Loucy (cell line): ENCODE measurements at regions not wholly inside any gene's neighbourhood (a gene's known extent, or its start where the extent isn't known, plus 50 kb on each side); places are given as distances from the start of the nearest gene placed in this dataset.
"Not testable (repeated sequence)": the region's sequence is repeated elsewhere in the genome, so short reads cannot be mapped to it uniquely, and the experiment has no call there.

Experiments
- H2AFZ ChIP-seq: fragments of 200-600 bp; sonication (generic); 2 replicates; pipeline ENCODE4 v1.6.0; 2016; ENCODE audit warnings: antibody characterized with exemption, mild to moderate bottlenecking, low read length, moderate library complexity
- H3F3A ChIP-seq: fragments of 200-600 bp; 2 replicates; pipeline ENCODE4 v1.6.0; 2016; ENCODE audit warnings: antibody characterized with exemption, low read depth, mild to moderate bottlenecking
- H3K27me3 ChIP-seq: fragments of 200-600 bp; sonication (generic); 2 replicates; pipeline ENCODE4 v1.6.1; 2014; ENCODE audit warnings: low read length, mild to moderate bottlenecking; ENCODE audit not compliant: insufficient read depth, poor library complexity, severe bottlenecking
- H3K36me3 ChIP-seq: fragments of 200-600 bp; sonication (generic); 2 replicates; pipeline ENCODE4 v1.6.1; 2016; ENCODE audit warnings: low read length; ENCODE audit not compliant: insufficient read depth
- H3K4me1 ChIP-seq: fragments of 200-600 bp; sonication (generic); 2 replicates; pipeline ENCODE4 v1.5.1; 2014; ENCODE audit warnings: low read length, mild to moderate bottlenecking; ENCODE audit not compliant: insufficient read depth, poor library complexity, severe bottlenecking
- H3K4me2 ChIP-seq: fragments of 200-600 bp; sonication (generic); 2 replicates; pipeline ENCODE4 v1.6.0; 2014; ENCODE audit warnings: antibody characterized with exemption, low read length, low read depth, mild to moderate bottlenecking; ENCODE audit not compliant: poor library complexity, severe bottlenecking
- H3K4me3 ChIP-seq: fragments of 200-600 bp; sonication (generic); 2 replicates; pipeline ENCODE4 v1.5.1; 2014; ENCODE audit warnings: low read length, mild to moderate bottlenecking, mixed read lengths; ENCODE audit not compliant: poor library complexity, severe bottlenecking
- H3K79me2 ChIP-seq: fragments of 200-600 bp; sonication (generic); 2 replicates; pipeline ENCODE4 v1.6.1; 2014; ENCODE audit warnings: low read length; ENCODE audit not compliant: insufficient read depth
- H3K9ac ChIP-seq: fragments of 200-600 bp; sonication (generic); 2 replicates; pipeline ENCODE4 v1.6.0; 2014; ENCODE audit warnings: mild to moderate bottlenecking, low read depth, low read length, moderate library complexity; ENCODE audit not compliant: poor library complexity, severe bottlenecking
- H3K9me2 ChIP-seq: fragments of 200-600 bp; sonication (generic); replicated peaks from 2 replicates; pipeline ENCODE4 v1.6.1; 2016; ENCODE audit warnings: low read depth, low read length, mixed read lengths
- H3K9me3 ChIP-seq: fragments of 200-600 bp; sonication (generic); 2 replicates; pipeline ENCODE4 v1.6.1; 2014; ENCODE audit warnings: mild to moderate bottlenecking, antibody characterized with exemption, low read length, low read depth; ENCODE audit not compliant: insufficient read depth
- H4K20me1 ChIP-seq: fragments of 200-600 bp; sonication (generic); 2 replicates; pipeline ENCODE4 v1.6.0; 2014; ENCODE audit warnings: antibody characterized with exemption, low read length, mild to moderate bottlenecking; ENCODE audit not compliant: insufficient read depth, poor library complexity, severe bottlenecking
- EZH2phosphoT487 ChIP-seq: fragments of 200-600 bp; IDR thresholded peaks from 2 replicates; pipeline ENCODE4 v1.6.1; 2018; ENCODE audit warnings: antibody characterized with exemption, mild to moderate bottlenecking, moderate library complexity, borderline replicate concordance
- TF ChIP-seq, protein P1 (sequence below): fragments of 200-600 bp; sonication (generic); conservative IDR thresholded peaks from 2 replicates; pipeline ENCODE4 v1.5.1; 2014; ENCODE audit warnings: mild to moderate bottlenecking, antibody characterized with exemption, low read length

DNA sequence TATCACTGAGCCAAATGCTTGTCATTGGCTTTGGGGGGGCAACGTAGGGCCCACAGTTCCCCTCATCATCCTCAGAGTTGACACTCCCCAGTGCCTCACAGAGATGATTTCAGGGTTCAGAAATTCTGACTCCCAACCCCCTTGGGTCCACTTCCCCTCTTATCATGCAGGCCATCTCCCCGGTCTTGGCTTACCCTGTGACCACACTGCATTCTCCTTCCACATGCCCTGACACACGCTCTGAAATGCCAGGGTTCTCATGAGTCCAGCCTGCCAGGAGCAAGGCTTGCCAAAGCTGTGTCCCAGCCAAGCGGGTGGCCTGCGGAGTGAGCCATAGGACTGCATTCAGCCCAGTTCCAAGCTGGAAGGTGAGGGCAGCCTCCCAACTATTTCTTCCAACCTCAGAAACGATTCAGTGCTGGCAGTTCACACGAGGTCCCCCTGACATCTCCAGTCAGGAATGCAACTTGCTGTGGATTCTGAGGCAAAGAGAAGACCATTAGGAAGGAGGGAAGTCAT, 101.2 kb downstream of the SMIM20 start:
- TF ChIP-seq, protein P1, sequence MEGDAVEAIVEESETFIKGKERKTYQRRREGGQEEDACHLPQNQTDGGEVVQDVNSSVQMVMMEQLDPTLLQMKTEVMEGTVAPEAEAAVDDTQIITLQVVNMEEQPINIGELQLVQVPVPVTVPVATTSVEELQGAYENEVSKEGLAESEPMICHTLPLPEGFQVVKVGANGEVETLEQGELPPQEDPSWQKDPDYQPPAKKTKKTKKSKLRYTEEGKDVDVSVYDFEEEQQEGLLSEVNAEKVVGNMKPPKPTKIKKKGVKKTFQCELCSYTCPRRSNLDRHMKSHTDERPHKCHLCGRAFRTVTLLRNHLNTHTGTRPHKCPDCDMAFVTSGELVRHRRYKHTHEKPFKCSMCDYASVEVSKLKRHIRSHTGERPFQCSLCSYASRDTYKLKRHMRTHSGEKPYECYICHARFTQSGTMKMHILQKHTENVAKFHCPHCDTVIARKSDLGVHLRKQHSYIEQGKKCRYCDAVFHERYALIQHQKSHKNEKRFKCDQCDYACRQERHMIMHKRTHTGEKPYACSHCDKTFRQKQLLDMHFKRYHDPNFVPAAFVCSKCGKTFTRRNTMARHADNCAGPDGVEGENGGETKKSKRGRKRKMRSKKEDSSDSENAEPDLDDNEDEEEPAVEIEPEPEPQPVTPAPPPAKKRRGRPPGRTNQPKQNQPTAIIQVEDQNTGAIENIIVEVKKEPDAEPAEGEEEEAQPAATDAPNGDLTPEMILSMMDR: no peak
- Histone ChIP-seq H3K9me3 (no peaks in the 10 kb centered on the region), H3K4me3 (no peak overlapping the region), H2AFZ (no peak overlapping the region), H3K79me2 (no peaks in the 10 kb centered on the region), H3K4me1 (no peaks in the 10 kb centered on the region), H4K20me1 (no peaks in the 10 kb centered on the region), H3F3A (no peaks in the 10 kb centered on the region), H3K27me3 (no peaks in the 10 kb centered on the region), H3K4me2 (no peak overlapping the region), H3K9me2 (no peaks in the 10 kb centered on the region), H3K36me3 (no peaks in the 10 kb centered on the region), H3K9ac (no peak overlapping the region)

DNA sequence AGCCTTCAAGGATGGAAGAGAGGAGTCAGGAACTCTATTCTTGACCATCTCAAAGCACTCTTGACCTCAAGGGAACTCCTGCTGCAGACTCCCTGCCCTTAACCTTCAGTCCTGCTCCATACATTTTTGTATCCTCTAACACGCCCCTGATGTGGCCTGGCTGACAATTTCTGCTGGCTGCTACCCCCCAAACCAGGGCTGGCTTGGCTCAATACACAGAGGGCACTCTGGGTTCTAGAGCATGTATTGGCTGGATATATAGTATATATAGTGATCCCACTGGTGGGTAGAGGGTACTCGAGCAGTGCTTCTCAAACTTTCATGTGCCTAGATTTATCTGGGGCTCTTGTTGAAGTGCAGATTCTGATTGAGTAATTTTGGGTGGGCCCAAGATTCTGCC, 101.9 kb downstream of the SMIM20 start:
- no peaks in the 10 kb centered on the region for H3K79me2 ChIP-seq
- H3F3A ChIP-seq: no peaks in the 10 kb centered on the region
- no peak overlapping the region for H2AFZ ChIP-seq
- no peak overlapping the region for H3K4me2 ChIP-seq
- TF ChIP-seq EZH2phosphoT487: no peak
- TF ChIP-seq, protein P1: no peak
- H4K20me1 ChIP-seq: no peaks in the 10 kb centered on the region
- H3K4me3 ChIP-seq: no peak overlapping the region
- H3K4me1 ChIP-seq: no peaks in the 10 kb centered on the region
- H3K9me3 ChIP-seq: no peaks in the 10 kb centered on the region
- H3K36me3 ChIP-seq: no peaks in the 10 kb centered on the region
- no peaks in the 10 kb centered on the region for H3K27me3 ChIP-seq
- H3K9ac ChIP-seq: no peak overlapping the region
- H3K9me2 ChIP-seq: no peaks in the 10 kb centered on the region

DNA sequence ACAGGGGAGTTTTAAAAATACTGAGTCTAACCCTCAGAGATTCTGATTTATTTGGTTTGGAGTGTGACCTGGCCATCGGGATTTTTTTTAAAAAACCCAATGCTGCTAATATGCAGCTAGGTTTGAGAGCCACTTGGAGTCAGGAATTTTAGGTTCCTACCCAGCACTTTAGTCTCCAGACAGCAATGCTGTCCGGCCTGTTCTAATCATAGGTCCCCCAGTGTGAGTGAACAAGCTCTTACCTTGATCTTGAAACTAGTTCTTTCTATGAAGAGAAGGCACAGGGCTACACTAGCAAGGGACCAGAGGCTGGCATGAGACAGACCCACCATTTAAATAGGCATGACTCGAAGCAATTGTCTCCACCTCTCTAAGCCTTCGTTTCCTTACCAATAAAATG, 103.5 kb downstream of the SMIM20 start:
- Histone ChIP-seq H3K9ac (no peak overlapping the region), H3K36me3 (no peaks in the 10 kb centered on the region), H3K79me2 (no peaks in the 10 kb centered on the region), H3K27me3 (no peaks in the 10 kb centered on the region), H3K9me3 (no peaks in the 10 kb centered on the region), H3K4me1 (no peaks in the 10 kb centered on the region), H4K20me1 (no peaks in the 10 kb centered on the region), H2AFZ (no peak overlapping the region), H3K4me3 (no peak overlapping the region), H3K9me2 (no peaks in the 10 kb centered on the region), H3F3A (no peaks in the 10 kb centered on the region), H3K4me2 (no peak overlapping the region)
- TF ChIP-seq, protein P1: no peak
- TF ChIP-seq EZH2phosphoT487: no peak

DNA sequence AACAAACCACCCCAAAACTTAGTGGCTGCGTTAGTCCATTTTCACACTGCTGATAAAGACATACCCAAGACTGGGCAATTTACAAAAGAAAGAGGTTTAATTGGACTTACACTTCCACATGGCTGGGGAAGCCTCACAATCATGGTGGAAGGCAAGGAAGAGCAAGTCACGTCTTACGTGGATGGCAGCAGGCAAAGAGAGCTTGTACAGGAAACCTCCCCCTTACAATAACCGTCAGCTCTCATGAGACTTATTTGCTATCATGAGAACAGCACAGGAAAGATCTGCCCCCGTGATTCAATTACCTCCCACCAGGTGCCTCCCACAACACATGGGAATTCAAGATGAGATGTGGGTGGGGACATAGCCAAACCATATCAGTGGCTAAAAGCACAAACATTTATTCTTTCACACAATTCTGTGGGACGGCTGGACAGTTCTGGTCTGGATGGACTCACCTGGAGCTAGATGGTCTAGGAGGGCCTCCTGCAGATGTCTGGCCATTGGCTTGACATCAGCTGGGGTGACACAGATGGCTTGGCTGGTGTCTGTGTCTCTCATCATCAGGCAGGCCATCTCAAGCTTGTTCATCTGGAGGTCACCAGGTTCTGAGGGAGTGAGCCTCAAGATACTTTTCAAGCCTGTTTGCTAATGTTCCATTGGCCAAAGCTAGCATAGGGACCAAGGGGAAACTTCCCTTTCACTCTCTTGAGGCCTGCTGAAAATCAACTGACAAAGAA, 104.1 kb downstream of the SMIM20 start:
- H4K20me1 ChIP-seq, H3K4me2 ChIP-seq, H3K79me2 ChIP-seq, H3K9ac ChIP-seq, H3K4me1 ChIP-seq, H3K9me2 ChIP-seq, H2AFZ ChIP-seq, H3K27me3 ChIP-seq, H3K36me3 ChIP-seq, H3F3A ChIP-seq, H3K4me3 ChIP-seq, H3K9me3 ChIP-seq: not testable (repeated sequence)
